C4-2B (cell line): ENCODE measurements at regions not wholly inside any gene's neighbourhood (a gene's known extent, or its start where the extent isn't known, plus 50 kb on each side); places are given as distances from the start of the nearest gene placed in this dataset.

Experiments
- H3K27ac ChIP-seq: fragments of 450-650 bp; 2 replicates; pipeline ENCODE4 v1.5.1; 2017
- CTCF ChIP-seq: fragments of 450-650 bp; conservative IDR thresholded peaks from 2 replicates; pipeline ENCODE4 v1.5.1; 2017; ENCODE audit warnings: mild to moderate bottlenecking
- ZFX ChIP-seq: fragments of 450-650 bp; IDR thresholded peaks from 2 replicates; pipeline ENCODE4 v1.6.1; 2017

DNA sequence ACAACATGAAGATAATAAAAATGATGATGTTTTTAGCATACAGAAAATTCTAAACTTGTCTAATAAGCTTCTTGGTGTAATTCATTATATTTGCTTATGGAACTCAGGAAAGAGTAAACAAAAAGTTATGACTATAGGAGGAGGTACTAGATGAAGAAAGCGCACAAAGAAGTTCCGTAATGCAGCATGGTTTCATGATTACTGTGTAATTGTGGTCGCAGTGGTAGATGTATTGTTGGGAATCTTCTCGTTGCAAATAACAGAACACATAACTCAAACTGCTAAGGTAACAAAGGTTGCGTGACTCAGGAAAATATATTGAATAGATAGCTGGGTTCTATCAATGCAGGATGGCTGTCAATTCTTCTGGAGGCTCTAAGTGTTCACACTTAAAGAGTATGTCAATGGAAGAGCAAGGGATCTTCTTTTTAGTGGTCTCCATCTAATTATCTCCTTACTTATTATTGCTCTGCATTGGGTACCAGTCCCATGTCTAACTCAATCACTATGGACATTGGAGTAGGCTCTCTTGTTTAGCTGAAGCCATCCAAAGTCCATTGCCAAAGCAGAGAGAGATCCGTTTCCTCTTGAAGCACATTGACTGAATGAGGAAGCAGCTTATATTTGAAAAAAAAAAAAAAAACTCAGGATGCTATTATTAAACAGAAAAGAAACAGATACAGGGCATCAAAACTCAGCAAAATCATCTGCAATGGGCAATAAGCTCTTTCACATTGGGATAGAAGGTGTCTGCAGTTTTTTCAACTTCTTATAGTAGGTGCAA lies 283.4 kb upstream of the ATP2B1 start:
- TF ChIP-seq ZFX: no peak
- no peak for TF ChIP-seq CTCF
- H3K27ac ChIP-seq: no peak overlapping the region

- H3K27ac ChIP-seq: no peak overlapping the region
- TF ChIP-seq ZFX (no peak), CTCF (no peak)
Measured at GRCh38 chr12:89988188-89988915, 279.7 kb upstream of the ATP2B1 start.

DNA sequence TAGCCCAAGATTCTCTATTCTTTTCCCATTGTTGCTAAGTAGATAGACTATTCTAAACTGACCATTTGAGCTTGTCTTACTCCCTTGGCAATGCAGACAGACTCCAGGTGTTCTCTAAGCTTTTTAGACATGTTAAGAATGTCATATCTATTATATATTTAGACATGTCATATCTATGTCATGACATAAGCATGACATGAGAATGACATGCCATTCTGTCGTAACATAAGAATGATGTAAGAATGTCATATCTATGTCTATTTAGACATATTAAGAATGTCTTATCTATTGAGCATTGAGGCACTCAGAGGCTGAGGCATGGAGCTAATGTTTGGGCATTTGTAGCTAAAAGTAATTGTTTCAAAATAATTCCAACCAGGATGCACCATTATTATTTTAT lies 277.3 kb upstream of the ATP2B1 start:
- no peak for TF ChIP-seq ZFX
- no peak for TF ChIP-seq CTCF
- no peak overlapping the region for H3K27ac ChIP-seq

- no peak overlapping the region for H3K27ac ChIP-seq
- no peak for TF ChIP-seq CTCF
- no peak for TF ChIP-seq ZFX
Measured at GRCh38 chr12:89984846-89985245, 276.2 kb upstream of the ATP2B1 start.

DNA sequence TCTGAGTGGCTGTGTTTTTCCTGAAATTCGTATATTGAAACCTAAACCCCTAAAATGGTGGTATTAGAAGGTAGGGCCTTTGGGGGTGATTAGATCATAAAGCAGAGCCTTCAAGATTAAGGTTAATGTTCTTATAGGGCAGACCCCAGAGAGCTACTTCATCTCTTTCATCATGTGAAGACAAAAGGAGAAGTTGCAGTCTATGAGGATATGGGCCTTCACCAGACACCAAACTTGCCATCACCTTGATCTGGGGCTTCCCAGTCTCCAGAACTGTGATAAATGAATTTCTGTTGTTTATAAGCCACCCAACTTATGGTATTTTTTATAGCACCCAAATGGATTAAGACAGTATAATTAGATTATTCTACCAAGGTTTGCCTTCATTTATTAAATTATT lies 275.0 kb upstream of the ATP2B1 start:
- no peak for TF ChIP-seq CTCF
- no peak for TF ChIP-seq ZFX
- H3K27ac ChIP-seq: no peak overlapping the region

DNA sequence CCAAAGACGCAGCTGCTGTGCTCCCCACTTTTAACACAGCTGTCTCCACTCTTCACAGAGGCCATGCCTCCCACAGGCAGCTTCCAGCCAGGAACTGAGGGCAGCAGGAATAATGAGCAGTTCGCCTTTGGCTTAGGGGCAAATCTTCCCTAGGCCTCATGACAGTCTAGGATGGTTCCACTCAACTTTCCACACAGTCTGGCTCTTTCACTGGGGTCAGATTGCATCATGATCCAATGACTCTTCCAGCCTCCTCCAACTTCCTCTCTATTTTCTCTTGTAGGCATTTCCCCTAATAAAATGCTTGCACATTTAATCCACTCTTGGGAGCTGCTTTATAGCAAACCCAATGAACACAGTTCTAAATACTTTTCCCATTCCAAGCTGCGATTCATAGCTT lies 271.6 kb upstream of the ATP2B1 start:
- TF ChIP-seq ZFX (no peak), CTCF (no peak)
- H3K27ac ChIP-seq: no peak overlapping the region

GRCh38 chr12:89977405-89978085 lies 268.9 kb upstream of the ATP2B1 start:
- H3K27ac ChIP-seq: no peak overlapping the region
- TF ChIP-seq ZFX: no peak
- TF ChIP-seq CTCF: no peak
